ENCODE measurements at regions not wholly inside any gene's neighbourhood (a gene's known extent, or its start where the extent isn't known, plus 50 kb on each side); places are given as distances from the start of the nearest gene placed in this dataset.

DNA sequence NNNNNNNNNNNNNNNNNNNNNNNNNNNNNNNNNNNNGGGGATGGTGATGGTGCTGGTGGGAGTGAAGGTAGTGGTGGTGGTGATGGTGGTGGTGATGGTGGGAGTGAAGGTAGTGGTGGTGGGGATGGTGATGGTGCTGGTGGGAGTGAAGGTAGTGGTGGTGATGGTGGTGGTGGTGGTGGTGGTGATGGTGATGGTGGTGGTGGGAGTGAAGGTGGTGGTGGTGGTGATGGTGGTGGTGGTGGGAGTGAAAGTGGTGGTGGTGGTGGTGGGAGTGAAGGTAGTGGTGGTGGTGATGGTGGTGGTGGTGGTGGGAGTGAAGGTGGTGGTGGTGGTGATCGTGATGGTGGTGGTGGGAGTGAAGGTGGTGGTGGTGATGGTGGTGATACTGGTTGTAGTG, 93.6 kb downstream of the CRYAA start:
- TF ChIP-seq POLR2A (IDR thresholded peaks at IDR 0.05) (no peak), EP300 (IDR thresholded peaks at IDR 0.05) (no peak)
- TF ChIP-seq, protein P1, sequence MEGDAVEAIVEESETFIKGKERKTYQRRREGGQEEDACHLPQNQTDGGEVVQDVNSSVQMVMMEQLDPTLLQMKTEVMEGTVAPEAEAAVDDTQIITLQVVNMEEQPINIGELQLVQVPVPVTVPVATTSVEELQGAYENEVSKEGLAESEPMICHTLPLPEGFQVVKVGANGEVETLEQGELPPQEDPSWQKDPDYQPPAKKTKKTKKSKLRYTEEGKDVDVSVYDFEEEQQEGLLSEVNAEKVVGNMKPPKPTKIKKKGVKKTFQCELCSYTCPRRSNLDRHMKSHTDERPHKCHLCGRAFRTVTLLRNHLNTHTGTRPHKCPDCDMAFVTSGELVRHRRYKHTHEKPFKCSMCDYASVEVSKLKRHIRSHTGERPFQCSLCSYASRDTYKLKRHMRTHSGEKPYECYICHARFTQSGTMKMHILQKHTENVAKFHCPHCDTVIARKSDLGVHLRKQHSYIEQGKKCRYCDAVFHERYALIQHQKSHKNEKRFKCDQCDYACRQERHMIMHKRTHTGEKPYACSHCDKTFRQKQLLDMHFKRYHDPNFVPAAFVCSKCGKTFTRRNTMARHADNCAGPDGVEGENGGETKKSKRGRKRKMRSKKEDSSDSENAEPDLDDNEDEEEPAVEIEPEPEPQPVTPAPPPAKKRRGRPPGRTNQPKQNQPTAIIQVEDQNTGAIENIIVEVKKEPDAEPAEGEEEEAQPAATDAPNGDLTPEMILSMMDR (IDR thresholded peaks at IDR 0.05) = no peak
